ENCODE measurements at regions not wholly inside any gene's neighbourhood (a gene's known extent, or its start where the extent isn't known, plus 50 kb on each side); places are given as distances from the start of the nearest gene placed in this dataset.

DNA sequence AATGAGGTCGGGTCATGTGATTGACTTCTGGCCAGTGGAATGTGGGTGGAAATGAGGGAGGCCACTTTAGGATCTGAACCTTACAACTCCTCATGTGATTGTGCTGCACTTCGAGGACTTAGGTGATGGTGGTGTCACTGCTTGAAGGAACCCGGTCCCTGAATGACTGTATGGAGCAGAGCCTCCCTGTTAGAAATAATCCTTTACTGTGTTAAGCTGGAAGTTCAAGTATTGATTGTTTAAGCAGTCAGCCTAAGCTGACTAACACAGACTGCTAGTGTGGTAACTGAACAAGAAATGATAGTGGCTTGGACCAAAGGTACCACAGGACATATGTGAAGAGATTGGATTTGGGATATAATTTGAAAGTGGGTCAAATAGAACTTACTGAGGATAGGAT is 138.0 kb downstream of the OPN5 start:
- ChIA-PET CTCF (no interaction called here), POLR2A (no interaction called here)
- DNase-seq (ENCODE audit: extremely low spot score), result no peak
- TF ChIP-seq, protein P1, sequence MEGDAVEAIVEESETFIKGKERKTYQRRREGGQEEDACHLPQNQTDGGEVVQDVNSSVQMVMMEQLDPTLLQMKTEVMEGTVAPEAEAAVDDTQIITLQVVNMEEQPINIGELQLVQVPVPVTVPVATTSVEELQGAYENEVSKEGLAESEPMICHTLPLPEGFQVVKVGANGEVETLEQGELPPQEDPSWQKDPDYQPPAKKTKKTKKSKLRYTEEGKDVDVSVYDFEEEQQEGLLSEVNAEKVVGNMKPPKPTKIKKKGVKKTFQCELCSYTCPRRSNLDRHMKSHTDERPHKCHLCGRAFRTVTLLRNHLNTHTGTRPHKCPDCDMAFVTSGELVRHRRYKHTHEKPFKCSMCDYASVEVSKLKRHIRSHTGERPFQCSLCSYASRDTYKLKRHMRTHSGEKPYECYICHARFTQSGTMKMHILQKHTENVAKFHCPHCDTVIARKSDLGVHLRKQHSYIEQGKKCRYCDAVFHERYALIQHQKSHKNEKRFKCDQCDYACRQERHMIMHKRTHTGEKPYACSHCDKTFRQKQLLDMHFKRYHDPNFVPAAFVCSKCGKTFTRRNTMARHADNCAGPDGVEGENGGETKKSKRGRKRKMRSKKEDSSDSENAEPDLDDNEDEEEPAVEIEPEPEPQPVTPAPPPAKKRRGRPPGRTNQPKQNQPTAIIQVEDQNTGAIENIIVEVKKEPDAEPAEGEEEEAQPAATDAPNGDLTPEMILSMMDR (IDR thresholded peaks at IDR 0.05; ENCODE audit: control extremely low read depth, extremely low read depth, low read depth, missing control alignments), result no peak

DNA sequence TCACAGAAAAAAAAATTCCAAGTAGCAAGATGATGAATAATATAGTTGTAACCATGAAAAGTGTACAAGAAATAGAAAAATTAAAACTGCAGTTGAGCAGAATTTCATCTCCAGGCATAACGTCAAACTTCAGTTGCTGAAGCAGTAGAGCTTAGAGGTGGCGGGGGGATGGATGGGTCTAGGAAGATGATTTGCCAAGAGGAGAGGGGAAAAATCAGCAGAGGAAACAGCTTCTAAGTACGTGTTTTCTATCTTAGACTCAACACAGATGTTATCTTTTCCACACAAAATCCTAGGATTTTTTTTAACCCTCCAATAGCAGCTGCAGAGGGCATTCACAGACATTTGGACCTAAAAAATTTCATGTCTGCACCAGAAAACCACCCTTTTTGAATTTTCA is 136.0 kb downstream of the OPN5 start:
- ChIA-PET CTCF (no interaction called here), POLR2A (no interaction called here)
- TF ChIP-seq, protein P1 (IDR thresholded peaks at IDR 0.05; ENCODE audit: control extremely low read depth, extremely low read depth, low read depth, missing control alignments), result no peak
- DNase-seq (ENCODE audit: extremely low spot score), result no peak

DNA sequence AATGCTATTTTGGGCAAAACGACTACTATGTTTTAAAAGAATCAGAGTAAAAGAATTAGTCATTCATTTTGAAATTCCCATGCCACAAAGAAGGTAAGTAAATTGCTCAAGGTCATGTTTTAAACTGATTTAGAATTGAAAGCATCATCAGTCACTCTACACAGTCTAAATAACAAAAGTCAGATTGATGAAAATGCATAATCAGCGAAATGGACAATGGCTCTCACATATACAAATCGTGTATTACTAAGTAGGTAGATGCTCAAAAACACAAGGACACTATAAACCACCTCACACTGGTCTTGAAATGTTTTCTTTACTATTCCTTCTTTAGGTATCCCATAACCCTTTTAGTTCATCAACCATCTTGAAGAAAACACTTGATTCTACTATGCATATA is 135.4 kb downstream of the OPN5 start:
- ChIA-PET CTCF (no interaction called here), POLR2A (no interaction called here)
- TF ChIP-seq, protein P1 (IDR thresholded peaks at IDR 0.05; ENCODE audit: control extremely low read depth, extremely low read depth, low read depth, missing control alignments), result no peak
- DNase-seq (ENCODE audit: extremely low spot score), result no peak

DNA sequence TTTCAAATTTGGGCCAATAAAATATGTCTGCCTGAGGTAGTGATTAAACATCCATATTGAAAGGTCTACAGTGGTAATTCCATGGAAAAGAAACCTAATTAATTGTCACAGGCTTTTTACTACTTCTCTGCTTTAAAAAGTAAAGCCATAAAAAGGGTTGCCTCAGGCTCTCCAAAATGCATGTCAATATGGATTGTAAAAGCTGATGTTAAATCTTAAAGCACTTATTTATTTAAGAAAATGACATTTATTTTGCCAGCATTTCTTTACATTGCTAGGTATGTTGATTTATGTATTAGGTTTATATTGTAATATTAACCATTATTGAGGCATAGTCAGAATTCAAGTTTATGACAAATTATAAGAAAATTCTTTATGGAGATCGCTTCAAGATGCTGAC is 133.2 kb downstream of the OPN5 start:
- ChIA-PET POLR2A (no interaction called here), CTCF (no interaction called here)
- TF ChIP-seq, protein P1 (IDR thresholded peaks at IDR 0.05; ENCODE audit: control extremely low read depth, extremely low read depth, low read depth, missing control alignments), result no peak
- no peak for DNase-seq (ENCODE audit: extremely low spot score)

DNA sequence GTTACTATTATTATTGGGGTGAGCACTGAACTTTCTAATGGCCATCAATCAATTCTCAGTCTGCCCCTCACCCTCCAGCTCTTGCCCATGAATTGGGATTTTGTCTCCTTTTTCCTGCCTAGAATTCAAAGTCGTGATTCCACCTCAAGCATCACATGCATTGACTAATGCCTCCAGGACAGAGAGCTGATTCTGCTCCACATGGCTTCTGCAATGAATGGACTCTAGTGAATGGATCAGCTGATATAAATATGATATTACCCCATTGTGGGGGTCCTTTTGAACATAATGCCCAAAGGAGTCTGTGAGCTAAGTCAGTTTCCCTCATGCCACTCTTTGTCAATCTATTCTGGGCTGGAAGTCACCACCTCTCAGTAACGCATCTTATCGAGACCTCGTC is 126.4 kb downstream of the OPN5 start:
- no peak for DNase-seq (ENCODE audit: extremely low spot score)
- CTCF ChIA-PET, result interaction anchor here (2.0 kb wide), 1 partner anchor 27 kb away, joined by 8 read pairs; no protein-coding TSS in a partner anchor
- POLR2A ChIA-PET, result no interaction called here
- TF ChIP-seq, protein P1 (IDR thresholded peaks at IDR 0.05; ENCODE audit: control extremely low read depth, extremely low read depth, low read depth, missing control alignments), result no peak

DNA sequence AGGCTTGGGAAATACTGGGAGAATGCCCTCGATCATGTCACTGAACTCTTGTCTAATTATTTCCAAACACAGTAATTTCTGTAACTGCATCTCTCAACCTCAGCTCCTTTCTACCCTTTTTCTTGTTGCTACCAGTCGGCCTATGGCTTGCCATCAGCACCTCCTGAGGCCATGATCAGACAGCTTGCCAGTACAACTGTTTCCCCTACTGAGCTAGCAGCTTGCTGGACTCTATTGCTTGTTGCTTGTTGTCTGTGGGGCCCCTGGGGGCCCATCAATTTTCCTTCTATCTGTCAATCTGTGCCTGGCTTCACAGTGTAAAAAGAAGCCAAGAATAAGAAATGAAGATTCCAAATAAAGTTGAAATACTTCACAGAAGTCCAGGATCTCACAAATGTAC is 123.9 kb downstream of the OPN5 start:
- ChIA-PET POLR2A (no interaction called here), CTCF (no interaction called here)
- no peak for DNase-seq (ENCODE audit: extremely low spot score)
- TF ChIP-seq, protein P1 (IDR thresholded peaks at IDR 0.05; ENCODE audit: control extremely low read depth, extremely low read depth, low read depth, missing control alignments), result no peak

DNA sequence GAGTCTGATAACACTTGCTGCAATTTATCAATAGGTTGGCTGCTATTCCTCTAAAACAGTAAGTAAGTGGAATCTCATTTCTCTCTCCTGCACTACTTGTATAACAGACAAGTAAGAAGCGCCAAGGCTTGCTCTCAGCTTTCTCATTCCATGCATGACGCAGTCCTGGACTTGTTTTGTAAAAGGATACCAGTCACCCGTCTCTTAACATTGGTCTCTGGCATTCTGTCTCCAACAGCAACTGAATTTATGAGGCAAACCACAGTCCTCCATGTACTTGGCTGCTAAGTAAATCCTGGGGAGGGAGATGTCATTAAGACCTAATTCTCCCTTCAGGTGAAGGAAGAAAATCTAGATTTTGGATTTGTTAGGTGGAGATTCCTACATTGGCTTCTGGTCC is 115.4 kb downstream of the OPN5 start:
- ChIA-PET POLR2A (no interaction called here), CTCF (no interaction called here)
- TF ChIP-seq, protein P1 (IDR thresholded peaks at IDR 0.05; ENCODE audit: control extremely low read depth, extremely low read depth, low read depth, missing control alignments), result no peak
- DNase-seq (ENCODE audit: extremely low spot score), result no peak
